Lower lobe of right lung (tissue), 2 donors: ENCODE measurements at regions not wholly inside any gene's neighbourhood (a gene's known extent, or its start where the extent isn't known, plus 50 kb on each side); places are given as distances from the start of the nearest gene placed in this dataset.

Experiments used
- ATAC-seq, 2 donors: fragments of 200-7000 bp; cut with Tn5 transposase; one replicate each; pipeline ENCODE4 v1.9.1; 2020 to 2022; ENCODE audit warnings: mild to moderate bottlenecking in 2 of 2, moderate library complexity in 2 of 2
- DNase-seq: peaks from one replicate; pipeline ENCODE4 v3.0.0-alpha.2; 2020
- H3K27ac ChIP-seq: fragments of 200-600 bp; one replicate; pipeline ENCODE4 v1.8.0; 2022
- H3K27me3 ChIP-seq: fragments of 200-600 bp; one replicate; pipeline ENCODE4 v1.8.0; 2022; ENCODE audit warnings: low read depth
- H3K36me3 ChIP-seq: fragments of 200-600 bp; one replicate; pipeline ENCODE4 v1.8.0; 2022; ENCODE audit warnings: mild to moderate bottlenecking
- H3K4me1 ChIP-seq: fragments of 200-600 bp; one replicate; pipeline ENCODE4 v1.8.0; 2022
- H3K4me3 ChIP-seq: fragments of 200-600 bp; one replicate; pipeline ENCODE4 v1.8.0; 2022; ENCODE audit warnings: mild to moderate bottlenecking
- H3K9me3 ChIP-seq: fragments of 200-600 bp; one replicate; pipeline ENCODE4 v1.8.0; 2022
- CTCF ChIP-seq: fragments of 200-600 bp; IDR thresholded peaks from one replicate; pipeline ENCODE4 v1.8.0; 2022; ENCODE audit warnings: antibody characterized with exemption, mild to moderate bottlenecking
- intact Hi-C: fragments of 100-400 bp; cut with DNase I; formaldehyde crosslinking; loops from one replicate; pipeline ENCODE4 v1.11.0; 2022
- donor health status: DM: no; HTN: yes; CAD: no; lungs with severe emphysema.

- H3K4me3 ChIP-seq = no peak overlapping the region
- no peaks in the 10 kb centered on the region for H3K36me3 ChIP-seq
- H3K4me1 ChIP-seq = no peaks in the 10 kb centered on the region
- DNase-seq (no peak), ATAC-seq (no peak)
- intact Hi-C loops = no loop called here
- no peaks in the 10 kb centered on the region for H3K27me3 ChIP-seq
- H3K27ac ChIP-seq = no peak overlapping the region
- no peaks in the 10 kb centered on the region for H3K9me3 ChIP-seq
- no peak for TF ChIP-seq CTCF
Measured at GRCh38 chr18:47390410-47391024, 139.1 kb upstream of the SKOR2 start.

GRCh38 chr18:47389210-47389609 is 137.8 kb upstream of the SKOR2 start:
- intact Hi-C loops = no loop called here

GRCh38 chr18:47387864-47388263 is 136.4 kb upstream of the SKOR2 start:
- no peak for DNase-seq
- Histone ChIP-seq H3K9me3 (no peaks in the 10 kb centered on the region), H3K4me1 (no peaks in the 10 kb centered on the region), H3K27me3 (no peaks in the 10 kb centered on the region), H3K27ac (no peak overlapping the region), H3K4me3 (no peak overlapping the region), H3K36me3 (no peaks in the 10 kb centered on the region)
- ATAC-seq = no peak
- no peak for TF ChIP-seq CTCF
- intact Hi-C loops = no loop called here

More at GRCh38 chr18:47389210-47389609, 137.8 kb upstream of the SKOR2 start:
- no peaks in the 10 kb centered on the region for H3K36me3 ChIP-seq
- H3K27ac ChIP-seq = no peak overlapping the region
- ATAC-seq (peak in 1 of 2 donors; percentile 11), DNase-seq (no peak)
- no peak overlapping the region for H3K4me3 ChIP-seq
- H3K9me3 ChIP-seq = no peaks in the 10 kb centered on the region
- no peak for TF ChIP-seq CTCF
- no peaks in the 10 kb centered on the region for H3K27me3 ChIP-seq
- H3K4me1 ChIP-seq = no peaks in the 10 kb centered on the region

- DNase-seq = no peak
Measured at GRCh38 chr18:47383729-47384128, 132.3 kb upstream of the SKOR2 start.

GRCh38 chr18:47381975-47382570 is 130.6 kb upstream of the SKOR2 start:
- ATAC-seq (no peak), DNase-seq (no peak)
- intact Hi-C loops = no loop called here
- TF ChIP-seq CTCF = no peak
- H3K9me3 ChIP-seq = no peaks in the 10 kb centered on the region
- no peak overlapping the region for H3K27ac ChIP-seq
- H3K4me3 ChIP-seq = no peak overlapping the region
- H3K27me3 ChIP-seq = peaks cover 3% of the 10 kb centered on the region
- no peaks in the 10 kb centered on the region for H3K36me3 ChIP-seq
- H3K4me1 ChIP-seq = no peaks in the 10 kb centered on the region

More at GRCh38 chr18:47383729-47384128, 132.3 kb upstream of the SKOR2 start:
- no peak for TF ChIP-seq CTCF
- intact Hi-C loops = no loop called here
- Histone ChIP-seq H3K27ac (no peak overlapping the region), H3K27me3 (peaks cover 3% of the 10 kb centered on the region), H3K4me3 (no peak overlapping the region), H3K9me3 (no peaks in the 10 kb centered on the region), H3K4me1 (no peaks in the 10 kb centered on the region), H3K36me3 (no peaks in the 10 kb centered on the region)
- no peak for ATAC-seq
